IPS-15b (cell line): ENCODE measurements at regions not wholly inside any gene's neighbourhood (a gene's known extent, or its start where the extent isn't known, plus 50 kb on each side); places are given as distances from the start of the nearest gene placed in this dataset.
"Not testable (repeated sequence)": the region's sequence is repeated elsewhere in the genome, so short reads cannot be mapped to it uniquely, and the experiment has no call there.

Experiments used
- H3K27me3 ChIP-seq: one replicate; pipeline ENCODE4 v1.6.1; 2013; ENCODE audit warnings: low read length; ENCODE audit not compliant: control insufficient read depth, insufficient read depth
- H3K36me3 ChIP-seq: one replicate; pipeline ENCODE4 v1.6.1; 2013; ENCODE audit warnings: low read length; ENCODE audit not compliant: control insufficient read depth, insufficient read depth
- H3K4me1 ChIP-seq: one replicate; pipeline ENCODE4 v1.6.1; 2013; ENCODE audit warnings: mild to moderate bottlenecking, low read length; ENCODE audit not compliant: control insufficient read depth, insufficient read depth
- H3K4me3 ChIP-seq: one replicate; pipeline ENCODE4 v1.5.1; 2013; ENCODE audit warnings: low read depth, low read length
- H3K9ac ChIP-seq: one replicate; pipeline ENCODE4 v1.6.1; 2013; ENCODE audit warnings: low read depth, mild to moderate bottlenecking, low read length
- H3K9me3 ChIP-seq: one replicate; pipeline ENCODE4 v1.6.1; 2013; ENCODE audit warnings: mild to moderate bottlenecking, low read length; ENCODE audit not compliant: control insufficient read depth, insufficient read depth

GRCh38 chr2:183474912-183475695 is 350.9 kb downstream of the NUP35 start:
- Histone ChIP-seq H3K4me1 (peaks cover 3% of the 10 kb centered on the region), H3K27me3 (no peaks in the 10 kb centered on the region), H3K36me3 (no peaks in the 10 kb centered on the region), H3K9ac (no peak overlapping the region), H3K4me3 (no peak overlapping the region), H3K9me3 (no peaks in the 10 kb centered on the region)

GRCh38 chr2:183476490-183476889 is 352.2 kb downstream of the NUP35 start:
- H3K4me3 ChIP-seq: no peak overlapping the region
- H3K27me3 ChIP-seq: no peaks in the 10 kb centered on the region
- H3K4me1 ChIP-seq: peaks cover 3% of the 10 kb centered on the region
- H3K9me3 ChIP-seq: no peaks in the 10 kb centered on the region
- H3K9ac ChIP-seq: no peak overlapping the region
- no peaks in the 10 kb centered on the region for H3K36me3 ChIP-seq

GRCh38 chr2:183477296-183477695 is 353.1 kb downstream of the NUP35 start:
- H3K4me1 ChIP-seq: peaks cover 3% of the 10 kb centered on the region
- H3K9ac ChIP-seq: no peak overlapping the region
- H3K9me3 ChIP-seq: no peaks in the 10 kb centered on the region
- no peaks in the 10 kb centered on the region for H3K27me3 ChIP-seq
- H3K36me3 ChIP-seq: no peaks in the 10 kb centered on the region
- no peak overlapping the region for H3K4me3 ChIP-seq

DNA sequence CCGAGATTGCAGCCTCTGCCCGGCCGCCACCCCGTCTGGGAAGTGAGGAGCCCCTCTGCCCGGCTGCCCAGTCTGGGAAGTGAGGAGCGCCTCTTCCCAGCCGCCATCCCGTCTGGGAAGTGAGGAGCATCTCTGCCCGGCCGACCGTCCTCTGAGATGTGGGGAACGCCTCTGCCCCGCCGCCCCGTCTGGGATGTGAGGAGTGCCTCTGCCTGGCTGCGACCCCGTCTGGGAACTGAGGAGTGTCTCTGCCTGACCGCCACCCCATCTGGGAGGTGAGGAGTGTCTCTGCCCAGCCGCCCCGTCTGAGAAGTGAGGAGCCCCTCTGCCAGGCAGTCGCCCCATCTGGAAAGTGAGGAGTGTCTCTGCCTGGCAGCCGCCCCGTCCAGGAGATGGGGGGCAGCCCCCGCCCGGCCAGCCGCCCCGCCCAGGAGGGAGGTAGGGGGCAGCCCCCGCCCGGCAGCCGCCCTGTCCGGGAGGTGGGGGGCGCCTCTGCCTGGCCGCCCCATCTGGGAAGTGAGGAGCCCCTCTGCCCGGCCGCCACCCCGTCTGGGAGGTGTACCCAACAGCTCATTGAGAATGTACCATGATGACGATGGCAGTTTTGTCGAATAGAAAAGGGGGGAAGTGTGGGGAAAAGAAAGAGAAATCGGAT is 354.8 kb downstream of the NUP35 start:
- H3K4me3 ChIP-seq, H3K9ac ChIP-seq, H3K4me1 ChIP-seq, H3K9me3 ChIP-seq, H3K36me3 ChIP-seq, H3K27me3 ChIP-seq: not testable (repeated sequence)

GRCh38 chr2:183487326-183487725 is 363.1 kb downstream of the NUP35 start:
- H3K27me3 ChIP-seq: no peaks in the 10 kb centered on the region
- H3K4me3 ChIP-seq: no peak overlapping the region
- no peaks in the 10 kb centered on the region for H3K36me3 ChIP-seq
- H3K9me3 ChIP-seq: no peaks in the 10 kb centered on the region
- no peaks in the 10 kb centered on the region for H3K4me1 ChIP-seq
- H3K9ac ChIP-seq: no peak overlapping the region

- H3K36me3 ChIP-seq: no peaks in the 10 kb centered on the region
- H3K4me1 ChIP-seq: no peaks in the 10 kb centered on the region
- no peak overlapping the region for H3K4me3 ChIP-seq
- H3K9me3 ChIP-seq: no peaks in the 10 kb centered on the region
- no peak overlapping the region for H3K9ac ChIP-seq
- no peaks in the 10 kb centered on the region for H3K27me3 ChIP-seq
Observed at GRCh38 chr2:183488421-183488820, 364.2 kb downstream of the NUP35 start.

- H3K27me3 ChIP-seq: no peaks in the 10 kb centered on the region
- H3K4me1 ChIP-seq: peaks cover under 1% of the 10 kb centered on the region
- H3K9me3 ChIP-seq: no peaks in the 10 kb centered on the region
- H3K36me3 ChIP-seq: no peaks in the 10 kb centered on the region
- no peak overlapping the region for H3K9ac ChIP-seq
- H3K4me3 ChIP-seq: no peak overlapping the region
Observed at GRCh38 chr2:183490489-183490888, 366.2 kb downstream of the NUP35 start.

DNA sequence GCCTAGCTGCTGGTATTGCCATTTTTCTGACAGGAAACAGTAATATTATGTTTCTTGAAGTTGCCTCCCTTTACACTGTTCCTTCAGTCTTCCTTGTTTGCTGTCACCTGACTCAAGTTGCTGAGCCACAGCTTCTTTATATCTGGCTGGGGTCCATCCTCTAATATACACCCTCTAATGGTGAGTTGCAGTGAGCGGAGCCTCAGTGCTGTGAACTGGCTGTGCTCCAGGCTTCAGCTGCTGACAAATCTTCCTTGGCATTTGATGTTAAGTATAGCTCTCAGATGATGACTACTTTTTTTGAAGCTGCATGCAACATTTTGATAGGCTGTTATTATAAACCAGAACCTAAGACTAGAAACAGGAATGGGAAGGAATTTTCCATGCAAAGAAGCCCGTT is 366.7 kb downstream of the NUP35 start:
- H3K36me3 ChIP-seq: no peaks in the 10 kb centered on the region
- H3K9ac ChIP-seq: no peak overlapping the region
- no peak overlapping the region for H3K4me3 ChIP-seq
- peaks cover 5% of the 10 kb centered on the region for H3K4me1 ChIP-seq
- no peaks in the 10 kb centered on the region for H3K9me3 ChIP-seq
- H3K27me3 ChIP-seq: no peaks in the 10 kb centered on the region

- H3K27me3 ChIP-seq: no peaks in the 10 kb centered on the region
- H3K9me3 ChIP-seq: no peaks in the 10 kb centered on the region
- no peak overlapping the region for H3K4me3 ChIP-seq
- H3K9ac ChIP-seq: no peak overlapping the region
- H3K4me1 ChIP-seq: peaks cover 8% of the 10 kb centered on the region
- H3K36me3 ChIP-seq: no peaks in the 10 kb centered on the region
Observed at GRCh38 chr2:183493040-183493439, 368.8 kb downstream of the NUP35 start.

- no peak overlapping the region for H3K4me3 ChIP-seq
- H3K36me3 ChIP-seq: no peaks in the 10 kb centered on the region
- no peaks in the 10 kb centered on the region for H3K27me3 ChIP-seq
- no peaks in the 10 kb centered on the region for H3K9me3 ChIP-seq
- H3K4me1 ChIP-seq: peaks cover 8% of the 10 kb centered on the region
- no peak overlapping the region for H3K9ac ChIP-seq
Observed at GRCh38 chr2:183495079-183495478, 370.8 kb downstream of the NUP35 start.

DNA sequence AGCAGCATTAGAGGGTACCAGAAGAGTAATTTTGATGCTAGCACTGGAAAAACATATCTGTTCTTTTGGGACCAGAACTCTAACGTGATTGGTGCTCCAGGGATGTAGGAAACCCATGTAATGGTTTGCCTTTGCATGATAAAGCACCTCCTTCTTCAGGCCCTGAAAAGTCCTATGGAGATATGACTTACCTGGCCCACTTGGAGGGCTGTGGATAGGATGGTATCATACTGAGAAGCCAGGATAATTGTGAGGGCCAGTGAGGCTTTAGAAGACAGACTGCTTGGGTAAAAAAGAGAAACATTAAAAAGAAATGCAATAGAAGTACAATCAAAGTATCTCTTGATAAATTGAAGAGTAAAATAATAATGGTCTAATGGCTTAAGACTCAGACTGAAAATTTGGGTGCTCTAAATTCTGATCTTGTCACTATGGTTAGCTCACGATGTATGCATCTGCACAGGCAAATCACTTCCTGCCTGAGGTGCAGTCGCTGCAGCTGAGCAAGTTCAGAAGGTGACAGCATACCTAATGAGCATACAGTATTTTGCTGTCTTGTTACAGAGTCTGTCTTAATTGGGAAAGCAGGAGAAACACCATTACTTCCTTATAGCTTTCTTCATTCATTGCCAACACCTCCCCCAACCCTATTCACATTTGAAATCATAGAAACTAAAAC is 371.5 kb downstream of the NUP35 start:
- Histone ChIP-seq H3K9ac (no peak overlapping the region), H3K4me3 (no peak overlapping the region)

GRCh38 chr2:183497861-183498260 is 373.6 kb downstream of the NUP35 start:
- Histone ChIP-seq H3K9ac (no peak overlapping the region), H3K4me3 (no peak overlapping the region), H3K9me3 (no peaks in the 10 kb centered on the region), H3K27me3 (no peaks in the 10 kb centered on the region), H3K4me1 (peaks cover 8% of the 10 kb centered on the region), H3K36me3 (no peaks in the 10 kb centered on the region)

More for the DNA sequence above, 371.5 kb downstream of the NUP35 start:
- no peaks in the 10 kb centered on the region for H3K36me3 ChIP-seq
- H3K4me1 ChIP-seq: peaks cover 8% of the 10 kb centered on the region
- H3K27me3 ChIP-seq: no peaks in the 10 kb centered on the region
- H3K9me3 ChIP-seq: no peaks in the 10 kb centered on the region
